ENCODE measurements at regions not wholly inside any gene's neighbourhood (a gene's known extent, or its start where the extent isn't known, plus 50 kb on each side); places are given as distances from the start of the nearest gene placed in this dataset.

- DNase-seq (ENCODE audit: low read depth) = no peak
These were observed 157.2 kb downstream of the CD83 start for GRCh38 chr6:14274546-14275492.

- no peak for DNase-seq (ENCODE audit: low read depth)
These were observed 157.9 kb downstream of the CD83 start for GRCh38 chr6:14275493-14275851.

GRCh38 chr6:14276071-14276470 is 158.5 kb downstream of the CD83 start:
- DNase-seq (ENCODE audit: low read depth) = no peak

GRCh38 chr6:14276667-14277404 is 159.3 kb downstream of the CD83 start:
- no peak for DNase-seq (ENCODE audit: low read depth)

- no peak for DNase-seq (ENCODE audit: low read depth)
These were observed 159.9 kb downstream of the CD83 start for GRCh38 chr6:14277405-14277930.

GRCh38 chr6:14278006-14278405 is 160.4 kb downstream of the CD83 start:
- no peak for DNase-seq (ENCODE audit: low read depth)

- no peak for DNase-seq (ENCODE audit: low read depth)
These were observed 160.9 kb downstream of the CD83 start for GRCh38 chr6:14278446-14278845.

GRCh38 chr6:14280006-14280510 is 162.5 kb downstream of the CD83 start:
- DNase-seq (ENCODE audit: low read depth) = no peak

- DNase-seq (ENCODE audit: low read depth) = no peak
These were observed 163.3 kb downstream of the CD83 start for GRCh38 chr6:14280766-14281293.

GRCh38 chr6:14281811-14282660 is 164.5 kb downstream of the CD83 start:
- no peak for DNase-seq (ENCODE audit: low read depth)

- no peak for DNase-seq (ENCODE audit: low read depth)
These were observed 165.4 kb downstream of the CD83 start for GRCh38 chr6:14282854-14283505.

GRCh38 chr6:14283600-14284235 is 166.1 kb downstream of the CD83 start:
- DNase-seq (ENCODE audit: low read depth) = no peak

GRCh38 chr6:14284969-14285590 is 167.5 kb downstream of the CD83 start:
- DNase-seq (ENCODE audit: low read depth) = no peak

- peak; percentile 84 for DNase-seq (ENCODE audit: low read depth)
These were observed 168.6 kb downstream of the CD83 start for GRCh38 chr6:14286144-14286543.

GRCh38 chr6:14286634-14287428 is 169.3 kb downstream of the CD83 start:
- DNase-seq (ENCODE audit: low read depth) = peak; percentile 9

GRCh38 chr6:14287707-14288106 is 170.1 kb downstream of the CD83 start:
- DNase-seq (ENCODE audit: low read depth) = no peak

GRCh38 chr6:14288910-14289309 is 171.3 kb downstream of the CD83 start:
- no peak for DNase-seq (ENCODE audit: low read depth)

GRCh38 chr6:14290041-14290771 is 172.6 kb downstream of the CD83 start:
- DNase-seq (ENCODE audit: low read depth) = no peak

Data from HS-5 (cell line).